ENCODE measurements at regions not wholly inside any gene's neighbourhood (a gene's known extent, or its start where the extent isn't known, plus 50 kb on each side); places are given as distances from the start of the nearest gene placed in this dataset.

DNA sequence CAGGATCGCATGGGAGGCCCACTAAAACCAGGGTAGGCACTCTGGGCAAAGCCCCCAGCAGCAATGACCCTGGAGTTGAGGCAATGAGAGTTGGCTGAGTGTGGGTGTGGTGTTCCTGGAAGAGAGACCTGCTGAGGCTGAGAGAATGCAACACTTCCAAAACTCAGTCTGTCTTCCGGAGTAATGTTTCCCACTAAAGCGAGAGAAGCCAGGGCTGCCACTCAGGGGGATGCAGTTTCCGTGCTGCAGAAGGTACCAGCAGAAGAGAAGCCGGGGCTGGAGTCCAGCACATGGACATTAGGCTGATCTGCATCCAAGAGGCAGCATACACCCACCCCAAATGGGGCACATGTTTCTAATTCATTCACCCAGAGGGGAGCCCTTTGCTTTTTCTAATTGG is 127.2 kb upstream of the ARHGAP28 start:
- TF ChIP-seq, protein P1, sequence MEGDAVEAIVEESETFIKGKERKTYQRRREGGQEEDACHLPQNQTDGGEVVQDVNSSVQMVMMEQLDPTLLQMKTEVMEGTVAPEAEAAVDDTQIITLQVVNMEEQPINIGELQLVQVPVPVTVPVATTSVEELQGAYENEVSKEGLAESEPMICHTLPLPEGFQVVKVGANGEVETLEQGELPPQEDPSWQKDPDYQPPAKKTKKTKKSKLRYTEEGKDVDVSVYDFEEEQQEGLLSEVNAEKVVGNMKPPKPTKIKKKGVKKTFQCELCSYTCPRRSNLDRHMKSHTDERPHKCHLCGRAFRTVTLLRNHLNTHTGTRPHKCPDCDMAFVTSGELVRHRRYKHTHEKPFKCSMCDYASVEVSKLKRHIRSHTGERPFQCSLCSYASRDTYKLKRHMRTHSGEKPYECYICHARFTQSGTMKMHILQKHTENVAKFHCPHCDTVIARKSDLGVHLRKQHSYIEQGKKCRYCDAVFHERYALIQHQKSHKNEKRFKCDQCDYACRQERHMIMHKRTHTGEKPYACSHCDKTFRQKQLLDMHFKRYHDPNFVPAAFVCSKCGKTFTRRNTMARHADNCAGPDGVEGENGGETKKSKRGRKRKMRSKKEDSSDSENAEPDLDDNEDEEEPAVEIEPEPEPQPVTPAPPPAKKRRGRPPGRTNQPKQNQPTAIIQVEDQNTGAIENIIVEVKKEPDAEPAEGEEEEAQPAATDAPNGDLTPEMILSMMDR (IDR thresholded peaks at IDR 0.05; ENCODE audit: unreplicated experiment): no peak
- H3K27me3 Mint-ChIP-seq (ENCODE audit: unreplicated experiment): no peaks in the 10 kb centered on the region
- DNase-seq (ENCODE audit: low spot score): no peak
- peaks cover 22% of the 10 kb centered on the region for H3K4me1 Mint-ChIP-seq (ENCODE audit: unreplicated experiment)
- H3K4me3 Mint-ChIP-seq (ENCODE audit: unreplicated experiment): no peak overlapping the region
- H3K27ac Mint-ChIP-seq (ENCODE audit: unreplicated experiment): no peak overlapping the region
- H3K36me3 Mint-ChIP-seq (ENCODE audit: low read depth, unreplicated experiment): no peaks in the 10 kb centered on the region
- no peaks in the 10 kb centered on the region for H3K9me3 Mint-ChIP-seq (ENCODE audit: unreplicated experiment)

DNA sequence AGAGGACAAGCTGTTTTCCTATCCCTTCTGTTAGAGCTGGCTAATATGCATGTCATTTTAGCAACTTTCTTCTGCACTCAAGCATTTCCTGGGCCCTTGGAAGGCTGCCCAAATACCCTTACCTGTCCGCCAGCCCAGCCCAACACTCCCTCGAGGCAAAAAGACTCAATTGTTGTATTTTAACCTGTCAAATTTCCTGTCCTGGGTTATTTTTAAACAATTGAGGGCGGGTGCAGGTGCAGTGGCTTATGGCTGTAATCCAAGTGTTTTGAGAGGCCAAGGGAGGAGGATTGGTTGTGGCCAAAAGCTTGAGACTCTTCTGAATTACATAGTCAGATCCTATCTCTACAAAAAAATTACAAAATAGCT is 125.0 kb upstream of the ARHGAP28 start:
- Mint-ChIP-seq H3K36me3 (ENCODE audit: low read depth, unreplicated experiment) (no peaks in the 10 kb centered on the region), H3K27ac (ENCODE audit: unreplicated experiment) (no peak overlapping the region), H3K4me3 (ENCODE audit: unreplicated experiment) (no peak overlapping the region), H3K4me1 (ENCODE audit: unreplicated experiment) (peaks cover 16% of the 10 kb centered on the region), H3K27me3 (ENCODE audit: unreplicated experiment) (no peaks in the 10 kb centered on the region), H3K9me3 (ENCODE audit: unreplicated experiment) (no peaks in the 10 kb centered on the region)
- no peak for DNase-seq (ENCODE audit: low spot score)
- TF ChIP-seq, protein P1 (IDR thresholded peaks at IDR 0.05; ENCODE audit: unreplicated experiment): no peak

DNA sequence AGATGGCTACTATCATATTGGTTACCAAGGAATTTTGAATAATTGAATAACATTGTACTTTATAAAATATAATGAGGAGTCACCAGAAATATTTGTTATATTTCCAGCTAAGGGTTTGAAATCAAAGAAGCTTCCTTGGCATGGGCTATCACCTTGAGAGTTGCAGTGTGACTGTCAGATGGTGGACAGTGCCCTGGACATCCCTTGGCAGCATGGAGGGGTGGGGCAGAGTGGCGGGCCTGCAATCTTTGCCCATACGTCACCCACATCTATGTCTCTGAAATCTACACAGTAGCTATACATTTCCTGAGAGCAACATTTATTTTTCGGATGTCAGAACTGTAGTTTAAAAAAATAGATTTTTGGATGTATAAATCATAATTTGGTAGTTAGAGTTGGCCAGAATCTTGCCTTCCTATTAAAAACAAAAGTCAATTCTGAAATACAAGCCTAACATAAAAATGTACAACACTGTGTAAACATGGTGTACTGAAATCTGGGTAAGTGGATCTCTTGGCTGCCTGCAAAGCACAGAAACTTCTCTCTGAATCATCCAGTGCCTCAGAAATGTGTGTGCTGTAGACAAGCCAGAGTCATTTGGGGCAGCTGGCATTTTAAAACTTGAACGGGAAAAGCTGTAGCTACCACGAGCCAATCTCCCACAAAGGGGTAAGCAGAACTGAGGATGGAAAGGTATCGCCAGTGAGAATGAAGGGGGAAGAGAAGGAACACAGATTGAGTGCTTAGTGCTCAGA is 124.2 kb upstream of the ARHGAP28 start:
- H3K9me3 Mint-ChIP-seq (ENCODE audit: unreplicated experiment): no peaks in the 10 kb centered on the region
- DNase-seq (ENCODE audit: low spot score): no peak
- no peak overlapping the region for H3K4me3 Mint-ChIP-seq (ENCODE audit: unreplicated experiment)
- peaks cover 16% of the 10 kb centered on the region for H3K4me1 Mint-ChIP-seq (ENCODE audit: unreplicated experiment)
- H3K27me3 Mint-ChIP-seq (ENCODE audit: unreplicated experiment): no peaks in the 10 kb centered on the region
- TF ChIP-seq, protein P1 (IDR thresholded peaks at IDR 0.05; ENCODE audit: unreplicated experiment): no peak
- H3K27ac Mint-ChIP-seq (ENCODE audit: unreplicated experiment): peak overlapping the region; percentile 10
- no peaks in the 10 kb centered on the region for H3K36me3 Mint-ChIP-seq (ENCODE audit: low read depth, unreplicated experiment)

DNA sequence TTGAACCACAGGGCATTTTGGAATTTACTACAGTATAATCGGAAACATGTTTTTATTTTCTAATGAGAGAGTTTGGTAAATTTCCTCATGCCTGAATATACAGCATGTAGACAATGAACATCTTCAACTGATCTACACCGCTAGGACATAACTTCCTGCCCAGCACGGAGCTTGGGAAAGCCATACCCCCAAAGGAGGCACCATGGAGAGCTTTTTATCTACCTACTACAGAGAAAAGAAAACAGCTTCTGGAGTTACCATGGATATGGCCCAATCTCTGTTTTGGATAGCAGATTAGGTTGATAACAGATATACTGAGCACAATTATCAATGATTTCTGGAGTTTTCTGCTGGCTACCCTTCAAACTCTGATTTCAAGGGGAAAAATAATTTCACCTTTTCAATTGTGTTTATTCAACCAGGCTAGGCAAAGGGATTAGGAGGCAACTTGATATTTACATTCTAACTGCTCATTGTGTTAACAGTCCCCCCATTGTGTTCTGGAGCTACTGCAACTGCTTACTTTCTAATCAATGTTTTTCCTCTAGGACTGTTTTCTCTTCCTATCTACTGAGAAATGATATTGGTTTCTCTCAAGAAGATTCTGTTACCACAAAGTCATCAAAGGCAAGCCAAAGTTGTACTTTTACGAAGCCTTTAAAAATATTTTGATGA is 123.0 kb upstream of the ARHGAP28 start:
- no peaks in the 10 kb centered on the region for H3K36me3 Mint-ChIP-seq (ENCODE audit: low read depth, unreplicated experiment)
- peaks cover 16% of the 10 kb centered on the region for H3K4me1 Mint-ChIP-seq (ENCODE audit: unreplicated experiment)
- peaks cover 2% of the 10 kb centered on the region for H3K27me3 Mint-ChIP-seq (ENCODE audit: unreplicated experiment)
- H3K9me3 Mint-ChIP-seq (ENCODE audit: unreplicated experiment): no peaks in the 10 kb centered on the region
- TF ChIP-seq, protein P1 (IDR thresholded peaks at IDR 0.05; ENCODE audit: unreplicated experiment): no peak
- no peak for DNase-seq (ENCODE audit: low spot score)
- H3K4me3 Mint-ChIP-seq (ENCODE audit: unreplicated experiment): no peak overlapping the region
- H3K27ac Mint-ChIP-seq (ENCODE audit: unreplicated experiment): peak overlapping the region; percentile 75

DNA sequence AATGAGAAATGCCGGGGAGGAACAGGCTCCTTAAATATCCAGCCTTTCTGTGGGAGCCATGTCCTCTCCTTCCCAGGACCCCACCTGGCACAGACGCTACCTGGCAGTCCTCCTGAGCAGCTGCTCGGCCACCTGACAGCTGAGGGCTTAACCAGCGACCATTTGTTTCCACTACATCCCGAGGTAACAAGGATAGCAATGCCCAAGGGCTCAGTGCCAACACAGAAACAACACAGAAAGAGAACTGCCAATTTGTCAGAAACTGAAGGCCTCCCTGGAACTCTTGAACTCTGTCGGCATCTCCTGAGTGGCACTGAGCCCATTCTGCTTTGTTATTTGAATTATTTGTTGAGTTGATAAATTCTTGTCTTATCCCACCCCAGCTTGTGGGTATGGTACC is 122.2 kb upstream of the ARHGAP28 start:
- H3K36me3 Mint-ChIP-seq (ENCODE audit: low read depth, unreplicated experiment): no peaks in the 10 kb centered on the region
- H3K27ac Mint-ChIP-seq (ENCODE audit: unreplicated experiment): peak overlapping the region; percentile 75
- H3K27me3 Mint-ChIP-seq (ENCODE audit: unreplicated experiment): peaks cover 2% of the 10 kb centered on the region
- peaks cover 16% of the 10 kb centered on the region for H3K4me1 Mint-ChIP-seq (ENCODE audit: unreplicated experiment)
- no peak overlapping the region for H3K4me3 Mint-ChIP-seq (ENCODE audit: unreplicated experiment)
- no peak for DNase-seq (ENCODE audit: low spot score)
- TF ChIP-seq, protein P1 (IDR thresholded peaks at IDR 0.05; ENCODE audit: unreplicated experiment): no peak
- no peaks in the 10 kb centered on the region for H3K9me3 Mint-ChIP-seq (ENCODE audit: unreplicated experiment)
